NCI-H345 treated with DMSO at 0.1 percent for 48 hours (cell line): ENCODE measurements at regions not wholly inside any gene's neighbourhood (a gene's known extent, or its start where the extent isn't known, plus 50 kb on each side); places are given as distances from the start of the nearest gene placed in this dataset.

Experiments
- DNase-seq: peaks from one replicate; lab custom pipeline; 2025; ENCODE audit not compliant: unreplicated experiment; lab: John Stamatoyannopoulos, UW

DNA sequence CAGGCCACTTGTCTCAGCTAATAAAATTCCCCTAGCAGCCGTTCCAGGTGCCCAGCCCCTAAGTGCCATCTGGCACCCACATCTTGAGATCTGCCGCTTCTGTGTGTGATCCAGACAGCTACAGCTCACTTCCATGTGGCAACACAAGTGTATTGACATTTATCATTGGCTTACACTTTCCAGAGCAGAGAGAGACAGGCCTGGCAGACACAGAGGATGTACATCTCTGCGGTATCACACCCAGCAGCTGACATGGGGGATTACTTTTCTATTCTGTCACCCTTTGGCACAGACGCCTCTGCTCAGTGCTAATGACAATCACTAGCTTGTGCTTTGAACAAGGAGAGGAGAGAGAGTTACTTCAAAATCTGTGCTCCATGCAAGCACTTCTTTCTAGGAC is 195.9 kb downstream of the KDR start:
- peak; percentile 36 for DNase-seq

DNA sequence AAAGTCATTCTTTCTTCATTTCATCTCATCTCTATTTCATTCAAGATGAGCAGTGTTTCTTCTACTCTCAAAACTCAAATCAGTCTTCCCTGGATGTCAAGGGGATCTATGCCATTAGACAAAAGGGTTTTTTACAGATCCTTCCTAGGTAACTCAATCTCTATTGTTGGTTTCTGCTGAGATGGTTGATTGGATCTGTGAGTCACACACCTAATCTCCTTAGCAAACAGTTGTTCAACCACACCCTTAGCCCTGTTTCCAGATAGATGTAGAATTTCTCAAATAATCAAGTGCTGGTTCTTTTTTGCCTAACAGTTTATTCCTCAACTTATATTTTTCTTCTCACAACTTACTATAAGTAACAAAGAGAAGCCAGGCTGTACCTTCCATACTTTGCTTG is 200.5 kb downstream of the KDR start:
- no peak for DNase-seq

- DNase-seq, result no peak
These were observed 210.1 kb downstream of the KDR start for GRCh38 chr4:54915276-54915675.

- DNase-seq, result no peak
These were observed 210.6 kb downstream of the KDR start for GRCh38 chr4:54914781-54915180.

DNA sequence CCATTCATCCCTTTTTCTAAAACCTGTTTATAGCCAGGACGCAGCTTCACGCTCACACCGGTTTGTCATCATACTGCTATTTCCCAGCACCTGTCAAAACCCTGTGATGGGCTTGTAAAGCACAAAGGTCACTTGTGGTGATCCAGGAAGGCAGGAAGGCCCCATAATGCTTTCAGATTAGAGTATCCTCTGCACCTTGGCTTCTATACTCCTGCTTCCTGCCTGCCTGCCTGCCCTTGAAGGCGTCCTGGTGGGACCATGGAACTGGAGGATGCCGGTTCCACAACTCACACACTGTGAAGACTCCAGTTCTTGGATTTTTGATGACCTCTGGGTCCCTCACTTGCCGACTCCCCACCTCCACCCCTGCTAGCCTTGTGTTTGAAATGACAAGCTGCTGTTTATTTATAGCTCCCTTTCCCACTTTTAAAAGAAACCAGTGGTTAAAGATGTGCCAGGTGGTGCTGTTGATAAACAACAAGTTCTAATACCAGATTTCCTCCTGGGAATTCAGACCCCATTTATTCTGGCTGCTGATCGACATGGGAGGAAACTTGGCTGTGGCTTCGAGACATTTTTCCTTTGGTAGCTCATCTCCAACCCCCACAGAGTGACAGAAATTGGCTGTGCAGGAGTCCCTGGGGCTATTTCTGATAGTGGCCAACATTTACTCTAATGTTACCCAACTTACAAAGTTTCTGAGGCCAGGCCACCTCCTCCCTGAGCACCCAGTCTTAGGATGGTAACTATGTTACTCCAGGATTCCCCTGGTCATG is 211.5 kb downstream of the KDR start:
- no peak for DNase-seq

DNA sequence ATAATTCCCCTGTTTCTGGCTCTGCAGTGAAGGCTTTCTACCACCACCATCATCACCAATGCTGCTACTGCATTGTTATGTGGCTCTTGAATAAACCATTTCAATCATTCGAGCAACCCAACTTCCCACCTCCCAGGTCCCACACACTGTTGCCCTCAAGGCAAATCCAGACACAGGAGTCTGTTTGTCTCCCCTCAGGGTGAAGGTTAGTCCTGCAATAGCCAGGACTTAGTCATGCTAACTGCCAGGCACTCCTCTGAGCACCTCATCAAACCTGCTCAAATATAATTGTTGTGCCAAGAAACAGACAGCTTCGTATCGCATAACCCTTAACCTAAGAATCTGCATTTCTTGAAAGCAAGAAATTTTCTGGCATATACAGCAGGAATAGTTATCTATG is 213.2 kb downstream of the KDR start:
- DNase-seq, result no peak

- DNase-seq, result no peak
These were observed 215.4 kb downstream of the KDR start for GRCh38 chr4:54909961-54910360.

DNA sequence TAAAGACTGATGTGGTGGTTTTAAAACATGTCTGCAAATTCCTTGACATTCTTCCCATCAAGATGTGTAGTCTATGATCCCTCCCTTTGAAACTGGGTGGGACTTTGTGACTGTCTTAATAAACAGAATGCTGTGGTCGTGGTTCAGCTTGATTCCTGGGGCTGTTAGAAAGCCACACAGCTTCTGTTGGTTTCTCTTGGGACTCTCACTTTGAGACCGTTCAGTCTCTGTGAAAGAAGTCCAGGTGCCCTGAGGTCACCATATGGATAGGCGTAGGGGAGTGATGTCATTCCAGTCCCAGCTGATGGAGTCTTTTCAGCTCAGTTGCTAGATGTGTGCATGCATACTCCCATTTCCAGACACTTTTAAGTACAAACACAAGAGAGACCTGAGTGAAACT is 216.6 kb downstream of the KDR start:
- DNase-seq, result no peak

DNA sequence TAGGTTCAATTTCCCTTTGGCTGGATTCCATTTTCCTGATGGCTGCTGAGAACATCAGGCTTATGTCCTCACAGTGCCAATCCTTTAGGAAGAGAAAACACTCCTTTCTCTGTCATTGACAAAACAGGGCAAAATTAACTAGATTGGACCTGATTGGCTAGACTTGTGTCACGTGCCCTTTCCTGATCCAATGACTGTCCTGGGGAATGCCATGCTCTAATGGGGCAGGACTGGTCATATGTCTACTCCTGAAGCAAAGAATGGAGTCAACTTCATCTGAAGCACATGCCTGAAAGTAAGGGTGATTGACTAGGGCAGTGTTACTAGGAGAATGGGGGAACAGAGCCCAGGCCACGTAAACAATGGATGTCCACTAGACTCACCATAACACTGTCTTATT is 220.4 kb downstream of the KDR start:
- DNase-seq, result no peak

GRCh38 chr4:54902976-54903375 is 222.4 kb downstream of the KDR start:
- no peak for DNase-seq

- DNase-seq, result no peak
These were observed 223.1 kb downstream of the KDR start for GRCh38 chr4:54902271-54902670.

GRCh38 chr4:54901202-54901601 is 224.2 kb downstream of the KDR start:
- no peak for DNase-seq

- DNase-seq, result no peak
These were observed 226.6 kb downstream of the KDR start for GRCh38 chr4:54898656-54899340.

DNA sequence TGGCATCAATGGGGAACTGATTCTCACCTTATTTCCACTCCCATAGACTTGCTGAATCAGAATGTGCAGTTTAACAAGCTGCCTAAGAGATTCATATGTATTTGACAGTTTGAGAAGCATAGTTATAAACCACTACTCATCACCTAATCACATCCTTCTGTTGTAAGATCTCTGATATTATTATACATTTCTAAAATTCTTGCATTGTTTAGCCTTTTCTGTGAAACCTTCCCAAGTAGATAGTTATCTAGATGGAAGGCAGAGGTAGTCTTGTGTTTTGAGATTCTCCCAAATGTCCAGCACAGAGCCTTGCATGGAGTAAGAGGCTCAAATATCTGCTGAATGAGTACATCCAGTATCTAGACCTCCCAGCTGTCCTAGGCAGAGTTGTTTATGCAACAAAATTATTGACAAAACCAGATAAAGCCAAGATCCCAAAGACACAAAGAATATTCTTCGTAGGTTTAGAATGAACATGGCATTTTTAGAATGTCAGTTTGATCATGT is 227.3 kb downstream of the KDR start:
- DNase-seq, result no peak

- no peak for DNase-seq
These were observed 227.8 kb downstream of the KDR start for GRCh38 chr4:54897590-54897989.

- no peak for DNase-seq
These were observed 224.9 kb downstream of the KIT start for GRCh38 chr4:54882616-54883015.

DNA sequence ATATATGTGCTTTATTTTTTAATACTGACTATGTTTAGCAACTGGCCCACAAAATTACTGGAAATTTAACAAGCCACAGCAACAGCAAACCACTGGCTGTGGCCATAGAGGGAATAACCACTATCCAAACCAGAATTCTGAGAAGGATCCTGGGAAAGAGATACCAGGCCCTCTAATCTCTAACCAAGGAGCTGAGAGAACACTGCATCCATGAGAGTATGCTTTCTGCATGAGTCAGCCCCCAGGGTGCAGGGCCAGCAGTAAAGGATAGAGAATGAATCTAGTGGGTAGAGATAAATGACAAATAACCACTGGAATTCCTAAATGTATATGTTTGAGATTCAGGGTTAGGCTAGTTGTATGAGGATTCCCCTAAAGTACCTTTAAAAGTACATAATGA is 221.8 kb downstream of the KIT start:
- DNase-seq, result no peak

DNA sequence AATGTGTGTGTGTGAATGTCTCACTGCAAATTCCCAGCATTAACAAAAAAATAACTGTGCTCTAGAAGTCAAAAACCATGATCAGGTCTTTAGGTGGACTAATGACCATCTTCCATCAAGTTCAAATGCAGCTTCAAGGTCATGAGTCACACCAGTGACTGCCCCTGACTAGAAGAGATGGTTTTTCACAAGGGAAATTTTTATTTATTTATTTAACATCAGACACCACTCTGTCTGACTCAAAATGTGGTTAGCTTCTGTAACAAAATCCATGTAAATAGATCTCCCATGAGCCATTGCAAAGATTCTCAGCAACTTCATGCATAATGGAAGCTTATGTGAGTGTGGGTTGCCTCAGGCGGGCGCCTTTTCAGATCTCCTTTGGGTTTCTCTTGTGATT is 219.2 kb downstream of the KIT start:
- no peak for DNase-seq

DNA sequence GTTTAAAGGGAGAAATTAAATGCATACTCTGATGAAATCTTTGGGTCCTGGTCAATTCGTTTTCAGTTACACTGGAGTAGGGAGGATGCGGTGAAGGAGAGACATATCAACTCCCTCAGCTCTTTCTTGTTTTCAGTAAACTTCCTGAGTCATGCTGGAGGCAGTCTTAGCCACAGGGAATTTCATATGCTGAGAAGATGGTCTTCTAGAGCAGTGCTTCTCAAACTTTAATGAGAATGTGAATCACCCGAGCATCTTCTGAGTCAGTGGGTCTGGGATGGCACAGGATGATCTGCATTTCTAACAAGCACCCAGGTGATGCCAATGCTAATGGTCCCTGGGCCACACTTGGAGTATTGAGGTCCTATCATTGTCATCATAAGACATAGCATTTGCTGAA is 214.5 kb downstream of the KIT start:
- DNase-seq, result no peak

DNA sequence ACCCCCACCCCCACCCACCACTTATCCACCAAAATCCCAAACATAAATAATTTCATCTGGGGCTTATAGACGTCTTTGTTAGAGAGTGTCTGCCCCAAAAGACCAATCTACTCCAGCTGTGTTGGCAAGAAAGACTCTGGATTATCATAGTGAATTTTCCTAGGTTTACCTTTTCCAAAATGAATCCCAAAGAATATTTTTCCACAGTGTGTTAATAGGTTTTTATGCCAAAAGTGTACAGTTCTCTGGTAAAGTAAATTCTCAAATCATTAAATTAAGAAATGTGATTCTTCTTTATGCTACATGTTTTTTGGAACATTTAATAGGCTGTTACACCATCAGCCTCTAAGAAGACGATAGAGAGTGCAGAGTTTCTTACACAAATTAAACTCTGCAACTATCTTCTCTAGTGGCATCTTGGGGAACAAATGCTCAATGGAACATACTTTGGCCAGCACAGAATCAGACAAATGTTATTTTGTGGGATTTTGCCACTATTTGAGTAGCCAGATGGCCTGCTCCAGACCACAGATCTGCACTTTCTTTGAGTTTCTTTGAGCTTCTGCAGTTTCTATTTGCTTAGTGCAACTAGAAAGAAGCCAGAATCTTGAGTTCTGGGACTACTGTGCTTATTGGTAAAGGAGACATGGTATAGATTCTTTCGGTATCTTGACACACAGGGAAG is 206.0 kb downstream of the KIT start:
- no peak for DNase-seq

DNA sequence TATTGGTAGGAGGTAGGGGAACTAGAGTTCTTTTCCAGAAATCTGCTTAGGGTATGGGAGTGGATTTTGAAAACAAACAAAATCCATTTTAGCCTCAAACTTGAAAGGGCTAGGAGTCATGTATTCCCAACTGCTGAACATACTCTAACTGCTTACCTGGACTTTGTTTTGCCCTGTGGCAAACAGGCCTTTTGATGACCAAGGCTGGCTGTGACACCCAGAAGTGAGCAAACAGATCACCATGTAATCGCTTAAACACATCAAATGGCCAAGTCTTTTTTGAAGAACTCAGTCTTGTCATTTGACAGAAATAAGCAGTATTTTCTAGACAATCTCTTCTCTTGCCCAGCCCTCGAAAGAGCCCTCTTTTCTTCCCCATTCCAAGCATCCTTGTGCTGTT is 203.4 kb downstream of the KIT start:
- DNase-seq, result no peak
